Liver (tissue), 3 donors: ENCODE measurements at regions not wholly inside any gene's neighbourhood (a gene's known extent, or its start where the extent isn't known, plus 50 kb on each side); places are given as distances from the start of the nearest gene placed in this dataset.

Experiments
- ATF3 ChIP-seq: IDR thresholded peaks from 2 replicates; pipeline ENCODE4 v1.6.1; 2016; ENCODE audit warnings: antibody characterized with exemption
- GABPA ChIP-seq, 2 donors: IDR thresholded peaks in 1 of 2; conservative IDR thresholded peaks in 1 of 2; 2 replicates each; pipeline ENCODE4 v1.6.1; 2016; ENCODE audit warnings: antibody characterized with exemption in 2 of 2, mild to moderate bottlenecking in 1 of 2, moderate library complexity in 1 of 2
- JUND ChIP-seq, 2 donors: IDR thresholded peaks; 2 replicates each; pipeline ENCODE4 v1.6.1; 2016; ENCODE audit warnings: antibody characterized with exemption in 2 of 2
- NR2F2 ChIP-seq: IDR thresholded peaks from 2 replicates; pipeline ENCODE4 v1.6.1; 2016; ENCODE audit warnings: antibody characterized with exemption
- RAD21 ChIP-seq, 2 donors: IDR thresholded peaks; 2 replicates each; pipeline ENCODE4 v1.6.1; 2016; ENCODE audit warnings: antibody characterized with exemption in 2 of 2, mild to moderate bottlenecking in 2 of 2
- RXRA ChIP-seq, 2 donors: IDR thresholded peaks; 2 replicates each; pipeline ENCODE4 v1.6.1; 2017 to 2018; ENCODE audit warnings: antibody characterized with exemption in 2 of 2, mild to moderate bottlenecking in 1 of 2
- SP1 ChIP-seq: IDR thresholded peaks from 2 replicates; pipeline ENCODE4 v1.6.1; 2018; ENCODE audit warnings: antibody characterized with exemption, mild to moderate bottlenecking
- YY1 ChIP-seq: IDR thresholded peaks from 2 replicates; pipeline ENCODE4 v1.6.1; 2016; ENCODE audit warnings: antibody characterized with exemption, mild to moderate bottlenecking
- ZBTB33 ChIP-seq: IDR thresholded peaks from 2 replicates; pipeline ENCODE4 v1.6.1; 2016; ENCODE audit warnings: antibody characterized with exemption
- TF ChIP-seq, protein P1 (sequence below): fragments of 150-350 bp; IDR thresholded peaks from 2 replicates; pipeline ENCODE4 v1.5.1; 2017; ENCODE audit warnings: improper control_type of control experiment, low read depth, low read length; ENCODE audit not compliant: missing input control
- TF ChIP-seq, protein P2 (sequence below): IDR thresholded peaks from 2 replicates; pipeline ENCODE4 v1.6.1; 2016; ENCODE audit warnings: antibody characterized with exemption, mild to moderate bottlenecking
- donor health status: healthy.
- donor health status: healthy.

DNA sequence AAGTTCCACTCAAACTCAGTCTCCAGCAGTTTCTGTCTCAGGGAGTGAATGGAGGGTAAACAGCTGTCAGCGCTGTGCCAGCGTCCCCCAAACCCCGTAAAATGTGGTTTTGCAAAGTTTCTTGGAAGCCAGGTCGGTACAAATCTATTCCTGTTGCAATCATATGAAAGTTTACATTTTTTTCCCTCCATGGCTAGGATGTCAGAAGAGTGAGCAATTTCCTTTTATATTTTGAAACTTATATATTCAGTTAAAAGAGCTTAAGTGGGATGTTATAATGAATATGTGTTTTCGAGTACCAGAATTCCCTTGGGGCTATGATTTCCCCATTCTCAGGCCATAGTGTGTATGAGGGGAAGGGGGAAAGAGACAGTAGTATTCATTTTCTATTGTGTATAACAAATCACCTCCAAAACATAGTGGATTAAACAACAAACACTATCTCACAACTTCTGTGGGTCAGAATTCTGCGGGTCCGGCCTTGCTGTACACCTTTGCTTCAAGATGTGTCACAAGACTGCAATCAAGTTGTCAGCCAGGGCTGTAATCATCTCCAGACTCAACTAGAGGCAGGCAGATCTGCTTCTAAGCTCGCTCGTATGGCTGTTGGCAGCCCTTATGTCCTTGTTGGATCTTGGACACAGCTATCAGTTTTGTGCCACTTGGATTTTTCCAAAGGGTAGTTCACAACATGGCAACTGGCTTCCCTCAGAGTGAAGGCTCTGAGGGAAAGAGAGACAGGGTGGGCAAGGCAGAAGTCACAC lies 107.4 kb downstream of the SNX18 start:
- TF ChIP-seq, protein P1, sequence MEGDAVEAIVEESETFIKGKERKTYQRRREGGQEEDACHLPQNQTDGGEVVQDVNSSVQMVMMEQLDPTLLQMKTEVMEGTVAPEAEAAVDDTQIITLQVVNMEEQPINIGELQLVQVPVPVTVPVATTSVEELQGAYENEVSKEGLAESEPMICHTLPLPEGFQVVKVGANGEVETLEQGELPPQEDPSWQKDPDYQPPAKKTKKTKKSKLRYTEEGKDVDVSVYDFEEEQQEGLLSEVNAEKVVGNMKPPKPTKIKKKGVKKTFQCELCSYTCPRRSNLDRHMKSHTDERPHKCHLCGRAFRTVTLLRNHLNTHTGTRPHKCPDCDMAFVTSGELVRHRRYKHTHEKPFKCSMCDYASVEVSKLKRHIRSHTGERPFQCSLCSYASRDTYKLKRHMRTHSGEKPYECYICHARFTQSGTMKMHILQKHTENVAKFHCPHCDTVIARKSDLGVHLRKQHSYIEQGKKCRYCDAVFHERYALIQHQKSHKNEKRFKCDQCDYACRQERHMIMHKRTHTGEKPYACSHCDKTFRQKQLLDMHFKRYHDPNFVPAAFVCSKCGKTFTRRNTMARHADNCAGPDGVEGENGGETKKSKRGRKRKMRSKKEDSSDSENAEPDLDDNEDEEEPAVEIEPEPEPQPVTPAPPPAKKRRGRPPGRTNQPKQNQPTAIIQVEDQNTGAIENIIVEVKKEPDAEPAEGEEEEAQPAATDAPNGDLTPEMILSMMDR, result no peak
- TF ChIP-seq JUND (IDR thresholded peaks at IDR 0.05), result no peak
- no peak for TF ChIP-seq ATF3
- TF ChIP-seq GABPA (IDR thresholded peaks at IDR 0.05 in 1 of 2, conservative IDR thresholded peaks at IDR 0.05 in 1 of 2), result no peak
- TF ChIP-seq RAD21 (IDR thresholded peaks at IDR 0.05), result no peak
- TF ChIP-seq, protein P2, sequence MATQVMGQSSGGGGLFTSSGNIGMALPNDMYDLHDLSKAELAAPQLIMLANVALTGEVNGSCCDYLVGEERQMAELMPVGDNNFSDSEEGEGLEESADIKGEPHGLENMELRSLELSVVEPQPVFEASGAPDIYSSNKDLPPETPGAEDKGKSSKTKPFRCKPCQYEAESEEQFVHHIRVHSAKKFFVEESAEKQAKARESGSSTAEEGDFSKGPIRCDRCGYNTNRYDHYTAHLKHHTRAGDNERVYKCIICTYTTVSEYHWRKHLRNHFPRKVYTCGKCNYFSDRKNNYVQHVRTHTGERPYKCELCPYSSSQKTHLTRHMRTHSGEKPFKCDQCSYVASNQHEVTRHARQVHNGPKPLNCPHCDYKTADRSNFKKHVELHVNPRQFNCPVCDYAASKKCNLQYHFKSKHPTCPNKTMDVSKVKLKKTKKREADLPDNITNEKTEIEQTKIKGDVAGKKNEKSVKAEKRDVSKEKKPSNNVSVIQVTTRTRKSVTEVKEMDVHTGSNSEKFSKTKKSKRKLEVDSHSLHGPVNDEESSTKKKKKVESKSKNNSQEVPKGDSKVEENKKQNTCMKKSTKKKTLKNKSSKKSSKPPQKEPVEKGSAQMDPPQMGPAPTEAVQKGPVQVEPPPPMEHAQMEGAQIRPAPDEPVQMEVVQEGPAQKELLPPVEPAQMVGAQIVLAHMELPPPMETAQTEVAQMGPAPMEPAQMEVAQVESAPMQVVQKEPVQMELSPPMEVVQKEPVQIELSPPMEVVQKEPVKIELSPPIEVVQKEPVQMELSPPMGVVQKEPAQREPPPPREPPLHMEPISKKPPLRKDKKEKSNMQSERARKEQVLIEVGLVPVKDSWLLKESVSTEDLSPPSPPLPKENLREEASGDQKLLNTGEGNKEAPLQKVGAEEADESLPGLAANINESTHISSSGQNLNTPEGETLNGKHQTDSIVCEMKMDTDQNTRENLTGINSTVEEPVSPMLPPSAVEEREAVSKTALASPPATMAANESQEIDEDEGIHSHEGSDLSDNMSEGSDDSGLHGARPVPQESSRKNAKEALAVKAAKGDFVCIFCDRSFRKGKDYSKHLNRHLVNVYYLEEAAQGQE, result no peak
- TF ChIP-seq RXRA (IDR thresholded peaks at IDR 0.05), result no peak
- no peak for TF ChIP-seq ZBTB33
- TF ChIP-seq YY1, result no peak
- TF ChIP-seq NR2F2, result no peak
- TF ChIP-seq SP1, result no peak
